CD4-positive, alpha-beta T cell treated with Interleukin-1 beta for 1 hour (primary cell): ENCODE measurements at regions not wholly inside any gene's neighbourhood (a gene's known extent, or its start where the extent isn't known, plus 50 kb on each side); places are given as distances from the start of the nearest gene placed in this dataset.
"Not testable (repeated sequence)": the region's sequence is repeated elsewhere in the genome, so short reads cannot be mapped to it uniquely, and the experiment has no call there.

ENCODE experiments used
- DNase-seq, 2 donors: peaks; one replicate each; pipeline ENCODE4 v3.0.0-alpha.2; 2020 to 2022

DNA sequence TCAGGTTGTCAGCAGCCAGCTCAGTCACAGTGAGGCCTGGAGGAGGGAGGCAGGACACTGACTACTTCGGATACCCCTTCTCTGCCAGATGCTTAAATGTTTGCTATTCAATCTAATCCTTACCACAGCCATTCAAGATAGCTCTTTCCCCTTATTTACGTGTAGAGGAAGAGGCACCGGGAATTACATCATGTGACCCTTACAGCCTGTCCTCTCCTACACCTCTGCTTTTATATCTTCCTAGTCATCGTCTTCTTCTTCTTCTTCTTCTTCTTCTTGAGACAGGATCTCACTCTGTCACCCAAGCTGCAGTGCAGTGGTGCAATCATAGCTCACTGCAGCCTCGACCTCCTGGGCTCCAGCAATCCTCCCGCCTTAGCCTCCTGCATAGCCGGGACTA is 148.1 kb upstream of the NEDD9 start:
- no peak for DNase-seq

DNA sequence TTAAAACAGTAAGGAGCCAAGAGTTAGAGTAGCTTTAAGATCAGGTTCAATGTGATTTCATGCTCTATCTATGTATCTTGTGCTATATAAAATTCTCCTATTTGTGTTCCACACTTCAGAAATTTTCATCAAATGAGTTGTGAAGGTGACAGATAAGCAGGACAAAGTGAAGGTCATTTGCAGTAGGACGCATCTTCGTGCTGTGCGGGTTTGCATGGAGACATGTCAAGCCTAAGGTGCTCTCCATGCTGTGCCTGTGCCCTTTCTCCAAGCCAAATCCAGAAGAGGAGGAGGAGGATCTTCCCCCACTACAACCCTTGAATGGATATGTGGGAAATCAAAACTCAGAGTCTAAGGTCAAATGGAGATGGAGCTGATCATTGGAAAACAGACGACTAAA is 147.3 kb upstream of the NEDD9 start:
- DNase-seq, result no peak

DNA sequence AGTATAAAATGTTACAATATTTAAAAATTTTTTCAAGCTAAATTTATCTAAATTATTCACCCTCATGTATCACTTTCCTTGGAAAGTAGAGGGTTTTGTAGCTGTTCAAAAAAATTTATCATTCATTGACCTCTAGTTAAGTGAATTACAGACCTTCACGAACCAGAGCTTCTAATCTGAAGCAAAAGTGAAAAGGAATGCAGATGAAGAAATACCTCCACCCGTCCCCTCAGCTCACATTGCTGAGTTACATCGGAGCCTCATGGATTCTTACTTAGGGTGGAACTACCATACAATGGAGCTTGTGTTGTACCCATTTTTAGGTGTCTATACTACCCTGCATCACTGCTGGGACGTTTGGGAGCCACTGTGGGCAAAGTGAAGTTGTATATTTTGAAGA is 146.2 kb upstream of the NEDD9 start:
- no peak for DNase-seq

DNA sequence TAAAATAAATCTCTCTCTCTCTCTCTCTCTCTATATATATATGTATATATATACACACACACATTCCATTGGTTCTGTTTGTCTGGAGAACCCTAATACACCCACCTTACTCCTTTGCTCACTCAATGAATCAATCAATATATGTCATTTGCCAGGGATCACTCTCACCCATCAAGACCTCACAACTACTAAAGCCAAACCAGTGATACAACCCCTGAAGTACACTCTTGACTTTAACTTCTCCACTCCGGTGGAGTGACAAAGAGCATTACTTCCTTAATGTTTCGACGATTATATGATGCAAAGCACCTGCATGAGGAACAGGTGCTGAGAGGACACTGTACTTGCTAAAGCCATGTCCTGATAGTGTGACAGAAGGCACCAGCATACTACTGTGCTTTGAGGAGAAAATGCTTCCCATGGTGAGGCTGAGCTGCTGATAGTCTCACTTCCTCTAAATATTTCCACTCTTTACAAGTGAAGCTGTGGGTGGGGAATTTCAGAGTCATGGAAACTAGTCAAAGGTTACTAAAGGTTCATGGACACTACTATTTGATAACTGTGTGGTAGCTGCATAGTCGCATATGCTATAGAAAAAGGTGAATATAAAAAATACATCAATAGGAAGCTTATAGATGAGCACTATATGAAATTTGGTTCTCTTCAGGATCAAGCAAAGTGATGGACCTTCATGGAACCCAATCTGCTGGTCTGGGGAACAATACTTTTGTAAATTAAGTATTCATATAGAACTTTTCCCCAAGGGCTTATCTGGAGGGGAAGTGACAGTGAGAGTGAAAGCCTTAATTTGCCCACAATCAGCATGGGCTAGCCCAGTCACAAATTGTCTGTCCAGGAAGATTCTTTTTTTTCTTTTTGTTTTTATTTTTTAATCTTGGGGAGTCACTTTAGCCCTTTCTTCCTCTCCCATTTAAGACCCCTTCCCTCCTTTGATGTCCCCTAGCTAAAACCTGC is 141.9 kb upstream of the NEDD9 start:
- DNase-seq, result peak; percentile 12 to 52

DNA sequence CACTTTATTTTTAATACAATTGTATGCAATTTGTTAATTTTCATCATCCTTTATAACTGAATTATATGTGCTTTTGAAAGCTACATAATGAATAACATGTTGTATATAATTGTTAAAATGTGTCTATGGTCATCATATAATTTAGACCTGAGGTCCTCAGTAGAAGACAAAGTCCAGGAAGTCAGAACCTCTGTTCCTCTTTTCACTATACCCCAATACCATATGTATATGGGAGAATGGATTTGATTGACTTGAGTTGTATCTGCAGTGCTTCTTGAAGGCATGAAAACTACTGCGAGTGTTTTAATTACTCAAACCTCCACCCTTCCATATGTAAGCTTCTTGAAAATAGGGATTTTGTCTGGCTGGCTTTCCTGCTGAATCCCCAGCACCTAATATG is 140.7 kb upstream of the NEDD9 start:
- DNase-seq, result no peak

DNA sequence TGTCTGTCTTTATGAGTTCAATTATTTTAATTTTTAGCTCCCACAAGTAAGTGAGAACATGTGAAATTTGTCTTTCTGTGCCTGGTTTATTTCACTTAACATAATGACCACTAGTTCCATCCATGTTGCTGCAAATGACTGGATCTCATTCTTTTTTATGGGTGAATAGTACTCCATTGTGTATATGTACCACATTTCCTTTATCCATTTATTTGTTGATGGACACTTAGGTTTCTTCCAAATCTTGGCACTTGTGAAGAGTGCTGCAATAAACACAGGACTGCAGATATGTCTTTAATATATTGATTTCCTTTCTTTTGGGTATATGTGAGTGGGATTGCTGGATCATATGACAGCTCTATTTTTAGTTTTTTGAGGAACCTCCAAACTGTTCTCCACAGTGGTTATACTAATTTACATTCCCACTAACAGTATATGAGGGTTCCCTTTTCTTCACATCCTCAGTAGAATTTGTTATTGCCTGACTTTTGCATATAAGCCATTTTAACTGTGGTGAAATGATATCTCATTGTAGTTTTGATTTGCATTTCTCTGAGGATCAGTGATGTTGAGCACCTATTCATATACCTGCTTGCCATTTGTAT is 139.8 kb upstream of the NEDD9 start:
- DNase-seq, result not testable (repeated sequence)

DNA sequence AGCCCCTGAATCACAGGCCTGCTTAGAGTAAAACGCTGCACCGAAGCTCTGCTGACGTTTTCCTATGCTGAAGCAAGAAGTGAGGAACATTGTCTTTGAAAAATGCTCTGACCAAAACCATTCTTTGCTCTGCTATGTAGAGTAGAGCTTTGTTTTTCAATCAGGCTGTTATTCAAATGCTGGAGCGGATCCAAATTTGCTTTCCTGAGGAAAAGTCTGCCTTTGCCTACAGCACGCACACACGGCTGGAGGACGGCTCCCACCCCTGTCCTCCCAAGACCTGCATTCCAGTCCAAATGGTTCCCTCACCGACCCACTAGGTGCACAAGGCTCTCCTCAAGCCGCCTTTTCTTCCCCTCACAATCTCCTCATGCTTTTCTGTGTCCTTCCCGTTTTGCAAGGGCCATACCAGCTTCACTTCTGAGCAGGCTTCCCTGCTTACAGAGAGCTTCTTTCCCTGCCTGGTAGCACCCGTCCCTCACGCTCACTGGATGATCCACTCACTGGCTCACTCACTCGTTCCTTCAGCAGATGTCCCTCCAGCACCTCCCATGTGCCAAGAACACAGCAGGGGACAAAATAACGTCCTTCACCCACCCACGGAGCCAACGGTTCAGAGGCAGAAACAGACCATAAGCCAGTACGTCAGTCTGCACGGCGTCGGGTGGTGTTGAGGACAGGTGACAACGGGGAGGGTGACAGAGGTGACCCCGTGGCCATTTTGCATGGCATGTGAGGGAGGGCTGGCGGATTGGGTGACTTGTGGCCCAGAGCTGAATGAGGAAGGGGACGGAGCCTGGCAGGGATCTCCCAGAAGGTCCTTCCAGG is 137.9 kb upstream of the NEDD9 start:
- no peak for DNase-seq

DNA sequence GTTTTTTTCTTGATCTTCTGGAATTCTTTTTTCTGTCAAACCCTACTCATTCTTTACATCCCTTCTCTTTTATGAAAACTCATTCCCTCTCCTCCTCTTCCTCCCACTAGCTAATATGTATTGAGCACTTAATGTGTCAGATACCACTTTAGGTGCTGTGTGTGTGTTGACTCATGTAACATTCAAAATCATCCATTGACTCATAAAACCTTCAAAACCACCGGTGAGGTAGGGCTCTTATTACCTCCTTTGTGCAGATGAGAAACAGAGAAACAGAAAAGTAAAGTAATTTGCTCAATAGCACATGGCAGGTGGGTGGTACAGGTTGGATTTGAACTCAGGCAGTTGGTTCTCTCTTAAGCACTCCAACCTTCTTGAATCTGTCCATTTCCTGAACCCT is 136.3 kb upstream of the NEDD9 start:
- no peak for DNase-seq

DNA sequence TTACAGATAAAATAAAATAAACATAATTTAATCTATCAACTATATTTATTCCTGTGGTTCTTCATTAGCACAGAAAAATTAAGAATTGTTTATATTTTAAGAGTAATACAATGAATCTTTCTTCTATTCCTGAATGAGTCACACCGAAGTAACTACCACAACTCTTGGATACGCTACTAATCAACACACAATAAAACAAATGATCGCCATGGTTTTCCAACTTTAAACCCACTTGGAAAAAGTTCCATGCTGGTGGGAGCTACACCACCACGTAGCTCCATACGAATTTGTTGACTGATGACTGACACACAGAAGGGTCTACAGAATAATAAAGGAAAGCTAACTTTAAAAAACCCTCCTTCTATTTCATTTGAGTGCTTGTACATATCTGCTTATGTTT is 135.8 kb upstream of the NEDD9 start:
- no peak for DNase-seq

DNA sequence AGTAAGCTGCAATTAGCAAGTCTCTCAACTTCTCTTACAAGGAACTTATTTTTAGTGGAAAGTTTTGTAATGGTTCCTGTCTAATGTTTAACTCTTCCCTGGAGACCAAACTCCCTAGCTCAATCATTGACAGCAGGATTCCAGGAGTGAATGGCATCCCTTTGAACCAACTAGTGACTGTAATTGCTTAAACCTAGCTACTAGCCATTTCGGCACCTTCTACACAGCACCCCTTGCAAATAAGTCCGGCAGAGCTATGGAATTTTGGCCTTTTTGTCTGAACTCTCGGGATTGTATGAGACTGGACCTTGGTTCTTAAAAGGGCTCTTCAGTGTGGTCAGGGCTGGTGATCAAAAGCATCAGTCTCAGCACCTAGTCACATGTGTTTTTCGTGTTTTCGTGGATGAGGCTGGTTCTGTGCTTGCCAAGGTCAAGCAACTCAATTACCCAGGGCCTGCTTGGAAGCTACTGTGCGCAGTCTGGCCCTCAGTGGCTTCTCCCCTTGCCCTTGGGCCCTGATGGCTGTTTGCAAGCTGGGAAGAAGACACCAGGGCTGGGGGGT is 135.3 kb upstream of the NEDD9 start:
- no peak for DNase-seq

DNA sequence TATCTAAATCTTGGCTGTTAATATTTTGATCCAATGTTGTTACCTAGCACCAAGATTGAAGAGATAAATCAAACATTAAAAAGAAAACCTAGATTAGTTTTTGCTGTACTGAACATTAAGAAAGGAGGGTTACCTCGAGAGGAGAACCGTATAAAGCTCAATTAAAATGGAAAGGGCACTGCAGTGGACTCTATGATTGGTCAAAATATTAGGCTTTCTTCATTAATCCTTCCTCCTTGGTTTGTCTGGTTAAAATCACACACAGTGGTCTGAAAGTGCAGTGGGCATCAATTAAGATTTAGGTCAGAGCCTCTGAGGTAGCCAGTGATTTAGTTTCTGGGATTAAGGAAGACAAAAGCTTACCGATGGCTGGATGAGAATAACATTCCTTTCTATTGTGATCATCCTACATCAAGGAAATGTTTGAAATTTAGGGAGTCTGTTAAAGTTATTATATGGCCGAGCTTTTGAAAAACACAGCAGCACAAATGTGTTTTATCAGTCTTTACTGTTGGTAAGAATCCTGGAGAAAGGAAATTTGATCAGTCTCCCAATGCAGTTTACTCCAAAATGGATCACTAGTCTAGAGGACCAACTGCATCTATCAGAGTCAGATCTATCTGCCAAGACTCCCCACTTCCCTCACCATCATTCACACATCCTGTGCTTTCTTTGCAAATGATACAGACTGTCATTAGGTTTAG is 134.6 kb upstream of the NEDD9 start:
- no peak for DNase-seq

DNA sequence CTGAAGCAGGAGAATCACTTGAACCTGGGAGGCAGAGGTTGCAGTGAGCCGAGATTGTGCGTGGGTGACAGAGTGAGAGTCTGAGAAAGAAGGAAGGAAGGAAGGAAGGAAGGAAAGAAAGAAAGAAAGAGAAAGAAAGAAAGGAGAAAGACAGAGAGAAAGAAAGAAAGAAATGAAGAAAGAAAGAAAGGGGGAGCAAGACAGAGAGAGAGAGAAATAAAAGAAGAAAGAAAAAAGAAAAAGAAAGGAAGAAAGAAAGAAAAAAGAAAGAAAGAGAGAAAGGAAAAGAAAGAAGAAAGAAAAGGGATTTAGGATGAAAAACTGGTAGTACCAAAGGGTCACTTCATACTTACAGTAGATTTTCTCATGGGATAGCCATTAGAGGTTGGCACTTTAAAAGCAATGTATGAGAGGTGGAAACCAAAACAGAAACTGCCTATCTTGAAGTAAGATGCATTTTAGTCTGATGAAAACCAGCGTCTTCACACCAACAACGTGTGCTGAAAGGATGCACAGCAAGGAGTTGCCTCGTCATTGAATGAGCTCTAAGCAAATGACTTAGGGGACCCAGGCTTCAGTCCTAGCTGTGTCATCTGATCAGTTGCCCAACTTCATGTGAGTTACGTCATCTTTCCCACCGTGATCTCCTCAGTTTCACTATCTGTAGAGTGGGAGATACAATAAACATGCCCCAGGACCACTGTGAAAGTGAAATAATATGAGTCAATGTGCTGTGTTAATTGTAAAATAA is 133.9 kb upstream of the NEDD9 start:
- DNase-seq, result peak; percentile 66 to 73

DNA sequence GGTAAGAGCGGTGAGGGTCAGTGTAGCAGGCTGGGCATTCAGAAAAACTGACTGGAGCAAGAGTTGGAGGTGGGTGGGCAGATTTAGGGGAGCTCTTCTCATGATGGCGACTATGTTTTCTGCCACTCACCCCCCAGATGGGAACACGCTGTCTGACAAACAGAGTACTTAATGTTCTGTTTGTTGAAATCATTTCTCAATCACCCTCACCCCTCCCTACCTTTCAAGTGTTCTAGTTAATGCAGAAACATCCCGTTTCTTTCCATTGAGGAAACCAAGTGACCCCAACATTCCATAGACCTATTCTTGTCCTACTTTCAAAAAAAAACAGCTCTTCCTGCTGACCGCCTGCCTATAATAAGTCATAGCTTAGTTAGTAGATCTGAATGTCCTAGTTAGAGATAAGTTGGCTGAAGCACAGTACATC is 132.5 kb upstream of the NEDD9 start:
- no peak for DNase-seq

DNA sequence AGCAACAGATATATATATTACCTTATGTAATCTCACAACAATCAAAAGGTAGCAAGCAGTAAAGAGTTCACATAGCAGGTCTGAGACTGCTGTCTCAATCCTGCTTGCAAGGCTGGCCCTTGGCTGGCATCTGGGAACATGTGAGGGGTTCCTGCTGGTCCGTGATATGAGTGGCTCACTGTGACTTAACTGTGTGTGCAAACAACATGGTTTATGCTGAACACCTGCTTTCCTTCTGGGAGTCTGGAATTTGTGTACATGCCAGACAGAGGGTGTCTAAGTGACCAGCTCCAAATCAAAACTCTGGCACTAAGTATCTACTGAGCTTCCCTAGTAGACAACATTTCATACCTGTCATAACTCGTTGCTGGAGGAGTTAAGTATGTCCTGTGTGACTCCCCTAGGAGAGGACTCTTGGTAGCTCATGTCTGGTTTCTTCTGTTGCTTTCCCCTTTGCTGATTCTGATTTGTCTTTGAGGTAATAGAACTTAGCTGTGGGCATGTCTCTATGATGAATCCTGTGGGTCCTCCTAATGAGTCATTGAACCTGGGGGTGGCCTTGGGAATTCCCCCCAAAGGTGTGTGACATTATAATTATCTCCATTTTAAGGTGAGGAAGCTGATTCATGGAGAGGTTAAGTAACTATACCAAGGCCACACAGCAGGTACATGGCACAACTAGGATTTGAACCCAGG is 131.6 kb upstream of the NEDD9 start:
- peak in 1 of 2 donors; percentile 27 for DNase-seq

DNA sequence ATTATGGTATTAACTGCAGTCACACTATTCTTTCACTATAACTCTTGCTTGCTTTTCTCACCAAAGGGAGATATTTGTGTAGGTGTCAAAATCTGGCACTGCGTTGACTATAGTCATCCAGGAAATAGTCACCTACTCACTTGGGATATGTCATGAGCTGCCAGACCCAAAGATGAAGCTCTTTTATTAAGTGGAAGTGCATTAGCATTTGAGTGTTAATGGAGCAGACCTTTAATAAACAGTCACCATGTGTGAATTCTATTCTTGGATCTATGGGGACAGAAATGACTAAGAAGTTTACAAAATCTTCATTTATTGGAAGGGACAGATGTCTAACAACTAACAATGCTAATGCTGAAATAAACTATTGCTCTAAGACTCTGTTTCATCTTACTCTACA is 130.1 kb upstream of the NEDD9 start:
- DNase-seq, result no peak

DNA sequence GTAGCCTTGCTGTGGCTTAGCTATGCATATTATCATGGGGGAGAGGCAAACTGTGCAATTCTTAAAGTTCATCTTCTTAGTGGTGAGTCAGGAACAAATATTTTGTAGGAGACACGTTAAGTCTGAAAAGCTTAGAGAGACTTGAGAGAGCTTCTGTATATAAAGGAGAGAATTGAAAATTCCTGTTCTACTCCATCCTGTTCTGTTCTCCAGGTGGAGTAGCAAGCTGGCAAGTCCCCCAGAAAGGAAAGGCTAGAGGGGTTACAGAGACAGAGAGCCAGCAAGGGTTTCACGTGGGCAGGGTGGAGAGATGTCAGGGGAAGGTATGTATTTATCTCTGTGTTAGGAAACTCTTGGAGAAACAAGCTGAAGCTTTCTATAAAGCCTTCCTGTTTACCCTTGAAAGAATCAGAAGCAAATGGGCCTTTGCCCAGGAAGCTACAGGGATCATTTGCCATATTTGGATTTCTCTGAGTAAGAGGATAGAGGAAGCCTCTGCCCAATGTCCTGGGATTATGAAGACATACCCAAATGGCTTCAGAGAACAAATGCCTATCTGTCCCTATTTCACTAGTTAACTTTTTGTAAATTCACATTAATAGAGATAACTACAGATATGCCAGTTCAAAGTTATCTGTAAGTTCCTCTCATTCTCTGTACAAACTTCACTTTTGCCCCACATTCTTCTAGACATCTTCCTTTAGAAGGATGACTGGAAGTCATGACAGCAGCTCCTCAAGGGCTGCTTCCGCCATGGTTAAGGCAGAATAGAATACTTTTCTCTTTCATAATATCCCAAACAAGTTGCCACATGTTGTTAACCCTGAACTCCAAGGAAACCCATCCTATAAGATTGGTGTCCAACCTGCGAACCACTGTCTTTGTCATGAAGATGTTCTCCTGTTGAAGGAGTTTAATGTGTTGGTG is 126.7 kb upstream of the NEDD9 start:
- no peak for DNase-seq

DNA sequence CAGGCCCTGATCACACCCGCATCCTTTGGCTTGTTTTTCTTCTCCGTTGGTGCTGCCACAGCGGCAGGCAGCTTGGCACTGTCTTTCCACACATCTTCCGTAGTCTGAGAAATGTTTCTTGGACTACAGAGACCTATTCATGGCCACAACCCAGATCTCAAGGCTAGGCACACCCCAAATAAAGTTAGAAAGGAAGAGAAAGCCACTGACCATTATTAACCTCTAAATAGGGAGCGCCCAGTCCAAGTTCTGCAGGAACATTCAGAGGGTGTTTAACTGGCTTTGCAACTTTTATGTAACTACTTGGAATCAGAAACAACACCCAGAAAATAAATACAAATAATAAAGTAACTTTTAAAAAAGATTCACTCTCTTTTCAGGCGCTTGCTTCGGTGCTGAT is 124.8 kb upstream of the NEDD9 start:
- DNase-seq, result no peak

DNA sequence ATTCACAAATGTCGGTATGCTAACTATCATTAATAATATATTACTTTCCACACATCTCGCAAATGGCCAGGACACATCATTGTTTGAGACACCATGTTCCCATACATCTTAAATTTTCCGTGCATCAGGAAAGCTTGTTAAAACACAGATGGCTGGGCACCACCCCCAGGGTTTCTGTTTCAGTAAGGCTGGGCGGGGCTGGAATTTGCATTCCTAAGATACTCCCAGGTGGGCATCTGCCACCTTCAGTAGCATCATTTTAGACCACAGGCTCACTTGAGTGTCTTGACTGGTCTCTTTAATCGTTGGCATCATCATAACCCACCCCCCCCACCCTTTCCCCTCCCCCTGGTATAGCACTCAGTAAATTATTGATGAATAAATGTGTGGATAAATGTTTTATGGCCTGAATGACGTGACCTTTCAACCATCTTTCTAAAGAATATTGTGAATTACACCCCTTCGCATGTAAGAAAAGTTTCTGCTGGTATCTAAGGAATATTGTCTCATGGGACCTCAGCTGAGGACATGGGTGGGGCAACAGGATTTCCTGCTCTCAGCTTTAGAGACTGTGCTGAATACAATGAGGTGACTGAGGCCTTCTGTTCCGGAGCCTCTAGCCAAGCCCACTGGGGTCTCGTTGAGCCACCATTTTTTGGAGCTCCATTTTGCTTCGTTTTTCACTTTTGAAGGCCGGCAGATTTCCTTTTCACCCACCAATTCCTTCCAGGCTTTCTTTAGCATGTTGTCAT is 124.1 kb upstream of the NEDD9 start:
- DNase-seq, result no peak

DNA sequence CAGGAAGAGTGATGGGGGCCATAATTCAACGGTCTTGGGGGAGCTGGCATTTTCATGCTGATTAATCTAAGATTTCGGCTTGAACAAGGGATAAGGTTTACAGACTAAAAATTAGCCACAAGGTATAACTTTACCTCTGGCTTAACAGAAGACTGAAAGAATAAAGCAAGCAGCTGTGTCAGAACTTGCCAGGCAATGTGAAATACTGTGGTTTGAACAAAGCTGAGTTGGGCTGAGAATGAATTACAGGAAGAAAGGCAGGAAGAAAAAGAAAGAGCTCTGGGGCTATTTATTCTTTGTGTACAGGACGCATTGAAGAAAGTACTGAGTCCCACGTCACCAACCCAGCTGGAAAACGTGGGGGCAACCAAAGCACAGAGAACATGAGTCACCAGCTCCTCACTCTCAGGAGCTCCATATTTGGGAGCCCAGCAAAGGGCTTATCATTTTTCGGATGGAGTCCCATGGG is 121.5 kb upstream of the NEDD9 start:
- peak; percentile 35 to 41 for DNase-seq
